ENCODE measurements at regions not wholly inside any gene's neighbourhood (a gene's known extent, or its start where the extent isn't known, plus 50 kb on each side); places are given as distances from the start of the nearest gene placed in this dataset.

GRCh38 chr6:15761045-15761502 lies 98.2 kb upstream of the DTNBP1 start:
- no peaks in the 10 kb centered on the region for H3K27me3 Mint-ChIP-seq
- H3K9me3 Mint-ChIP-seq, result no peaks in the 10 kb centered on the region
- peaks cover 17% of the 10 kb centered on the region for H3K4me1 Mint-ChIP-seq (ENCODE audit: unreplicated experiment)

GRCh38 chr6:15758631-15759215 lies 95.9 kb upstream of the DTNBP1 start:
- no peak for DNase-seq (ENCODE audit: extremely low spot score, unreplicated experiment)
- Mint-ChIP-seq H3K4me3 (no peak overlapping the region), H3K27ac (no peak overlapping the region), H3K27me3 (no peaks in the 10 kb centered on the region), H3K4me1 (ENCODE audit: unreplicated experiment) (peaks cover 11% of the 10 kb centered on the region), H3K36me3 (no peaks in the 10 kb centered on the region), H3K9me3 (no peaks in the 10 kb centered on the region)
- no peak for TF ChIP-seq CTCF (conservative IDR thresholded peaks at IDR 0.05)

More at GRCh38 chr6:15761045-15761502, 98.2 kb upstream of the DTNBP1 start:
- no peak for TF ChIP-seq CTCF (conservative IDR thresholded peaks at IDR 0.05)
- Mint-ChIP-seq H3K36me3 (no peaks in the 10 kb centered on the region), H3K27ac (no peak overlapping the region), H3K4me3 (no peak overlapping the region)
- DNase-seq (ENCODE audit: extremely low spot score, unreplicated experiment), result no peak

GRCh38 chr6:15755526-15755925 lies 92.7 kb upstream of the DTNBP1 start:
- no peak for DNase-seq (ENCODE audit: extremely low spot score, unreplicated experiment)
- Mint-ChIP-seq H3K36me3 (no peaks in the 10 kb centered on the region), H3K27ac (no peak overlapping the region), H3K4me1 (ENCODE audit: unreplicated experiment) (peaks cover 19% of the 10 kb centered on the region), H3K4me3 (no peak overlapping the region), H3K9me3 (no peaks in the 10 kb centered on the region), H3K27me3 (no peaks in the 10 kb centered on the region)
- TF ChIP-seq CTCF (conservative IDR thresholded peaks at IDR 0.05), result no peak

- Mint-ChIP-seq H3K4me1 (ENCODE audit: unreplicated experiment) (peaks cover 19% of the 10 kb centered on the region), H3K36me3 (no peaks in the 10 kb centered on the region), H3K27ac (no peak overlapping the region), H3K4me3 (no peak overlapping the region), H3K9me3 (no peaks in the 10 kb centered on the region), H3K27me3 (no peaks in the 10 kb centered on the region)
- no peak for DNase-seq (ENCODE audit: extremely low spot score, unreplicated experiment)
- no peak for TF ChIP-seq CTCF (conservative IDR thresholded peaks at IDR 0.05)
These were observed 91.9 kb upstream of the DTNBP1 start for GRCh38 chr6:15754706-15755079.

GRCh38 chr6:15754035-15754705 lies 91.3 kb upstream of the DTNBP1 start:
- Mint-ChIP-seq H3K27ac (no peak overlapping the region), H3K36me3 (no peaks in the 10 kb centered on the region), H3K9me3 (no peaks in the 10 kb centered on the region), H3K4me3 (no peak overlapping the region), H3K27me3 (no peaks in the 10 kb centered on the region), H3K4me1 (ENCODE audit: unreplicated experiment) (peaks cover 19% of the 10 kb centered on the region)
- TF ChIP-seq CTCF (conservative IDR thresholded peaks at IDR 0.05), result no peak
- no peak for DNase-seq (ENCODE audit: extremely low spot score, unreplicated experiment)
